Activated CD4-positive, alpha-beta T cell treated with anti-CD3 and anti-CD28 coated beads, Interleukin-2, amount 10 ng/mL, durations not matched to agents 24 days and 14 days (primary cell): ENCODE measurements at regions not wholly inside any gene's neighbourhood (a gene's known extent, or its start where the extent isn't known, plus 50 kb on each side); places are given as distances from the start of the nearest gene placed in this dataset.

Experiments used
- DNase-seq: peaks from one replicate; pipeline ENCODE4 v3.0.0; 2022
- H3K27ac Mint-ChIP-seq: one replicate; pipeline ENCODE4 v1.8.0; 2022; ENCODE audit warnings: mild to moderate bottlenecking, mixed read lengths
- H3K27me3 Mint-ChIP-seq: one replicate; pipeline ENCODE4 v1.8.0; 2022; ENCODE audit warnings: mixed read lengths
- H3K36me3 Mint-ChIP-seq: one replicate; pipeline ENCODE4 v1.8.0; 2022; ENCODE audit warnings: low read depth, mild to moderate bottlenecking, mixed read lengths
- H3K4me1 Mint-ChIP-seq: one replicate; pipeline ENCODE4 v1.8.0; 2021; ENCODE audit warnings: mixed read lengths
- H3K4me3 Mint-ChIP-seq: one replicate; pipeline ENCODE4 v1.8.0; 2022; ENCODE audit warnings: mild to moderate bottlenecking, moderate library complexity, mixed read lengths
- H3K9me3 Mint-ChIP-seq: one replicate; pipeline ENCODE4 v1.8.0; 2021; ENCODE audit warnings: mixed read lengths
- intact Hi-C: fragments of 100-400 bp; cut with micrococcal nuclease; formaldehyde crosslinking; loops from one replicate; pipeline ENCODE4 v1.15.1; 2023

- intact Hi-C loops = no loop called here
- H3K36me3 Mint-ChIP-seq = no peaks in the 10 kb centered on the region
Measured at GRCh38 chr12:88325816-88326189, 183.7 kb downstream of the TMTC3 start.

GRCh38 chr12:88327276-88327675 is 185.2 kb downstream of the TMTC3 start:
- Mint-ChIP-seq H3K27me3 (peaks cover 2% of the 10 kb centered on the region), H3K36me3 (no peaks in the 10 kb centered on the region), H3K4me3 (no peak overlapping the region), H3K4me1 (no peaks in the 10 kb centered on the region), H3K27ac (no peak overlapping the region), H3K9me3 (no peaks in the 10 kb centered on the region)
- no peak for DNase-seq
- intact Hi-C loops = no loop called here

More at GRCh38 chr12:88325816-88326189, 183.7 kb downstream of the TMTC3 start:
- no peak for DNase-seq
- Mint-ChIP-seq H3K9me3 (no peaks in the 10 kb centered on the region), H3K4me3 (no peak overlapping the region), H3K27me3 (peaks cover 2% of the 10 kb centered on the region), H3K4me1 (no peaks in the 10 kb centered on the region), H3K27ac (no peak overlapping the region)

GRCh38 chr12:88328090-88328489 is 186.0 kb downstream of the TMTC3 start:
- H3K4me3 Mint-ChIP-seq = no peak overlapping the region
- H3K27ac Mint-ChIP-seq = no peak overlapping the region
- no peak for DNase-seq
- no peaks in the 10 kb centered on the region for H3K4me1 Mint-ChIP-seq
- H3K36me3 Mint-ChIP-seq = no peaks in the 10 kb centered on the region
- H3K9me3 Mint-ChIP-seq = no peaks in the 10 kb centered on the region
- peaks cover 2% of the 10 kb centered on the region for H3K27me3 Mint-ChIP-seq
- intact Hi-C loops = no loop called here

GRCh38 chr12:88329833-88330232 is 187.7 kb downstream of the TMTC3 start:
- peaks cover 2% of the 10 kb centered on the region for H3K27me3 Mint-ChIP-seq
- H3K36me3 Mint-ChIP-seq = no peaks in the 10 kb centered on the region
- no peaks in the 10 kb centered on the region for H3K4me1 Mint-ChIP-seq
- H3K9me3 Mint-ChIP-seq = no peaks in the 10 kb centered on the region
- H3K27ac Mint-ChIP-seq = no peak overlapping the region
- intact Hi-C loops = loop anchor here (5.0 kb wide), 1 partner anchor 48 kb away; no protein-coding TSS in a partner anchor
- DNase-seq = no peak
- H3K4me3 Mint-ChIP-seq = no peak overlapping the region

- intact Hi-C loops = loop anchor here (5.0 kb wide), 1 partner anchor 52 kb away; no protein-coding TSS in a partner anchor
- Mint-ChIP-seq H3K4me3 (no peak overlapping the region), H3K27me3 (peaks cover 2% of the 10 kb centered on the region), H3K9me3 (no peaks in the 10 kb centered on the region), H3K36me3 (no peaks in the 10 kb centered on the region), H3K4me1 (no peaks in the 10 kb centered on the region), H3K27ac (no peak overlapping the region)
- no peak for DNase-seq
Measured at GRCh38 chr12:88334271-88334670, 192.2 kb downstream of the TMTC3 start.

GRCh38 chr12:88336076-88336739 is 194.1 kb downstream of the TMTC3 start:
- intact Hi-C loops = no loop called here
- no peak for DNase-seq
- Mint-ChIP-seq H3K4me3 (no peak overlapping the region), H3K9me3 (no peaks in the 10 kb centered on the region), H3K36me3 (no peaks in the 10 kb centered on the region), H3K27me3 (peaks cover 2% of the 10 kb centered on the region), H3K27ac (no peak overlapping the region), H3K4me1 (no peaks in the 10 kb centered on the region)

- intact Hi-C loops = no loop called here
- H3K9me3 Mint-ChIP-seq = no peaks in the 10 kb centered on the region
- no peaks in the 10 kb centered on the region for H3K4me1 Mint-ChIP-seq
- no peaks in the 10 kb centered on the region for H3K36me3 Mint-ChIP-seq
- H3K4me3 Mint-ChIP-seq = no peak overlapping the region
- no peak overlapping the region for H3K27ac Mint-ChIP-seq
- DNase-seq = no peak
- peaks cover 2% of the 10 kb centered on the region for H3K27me3 Mint-ChIP-seq
Measured at GRCh38 chr12:88338486-88338885, 196.4 kb downstream of the TMTC3 start.

- H3K9me3 Mint-ChIP-seq = no peaks in the 10 kb centered on the region
- H3K4me1 Mint-ChIP-seq = no peaks in the 10 kb centered on the region
- intact Hi-C loops = no loop called here
- DNase-seq = no peak
- no peak overlapping the region for H3K4me3 Mint-ChIP-seq
- no peak overlapping the region for H3K27ac Mint-ChIP-seq
- no peaks in the 10 kb centered on the region for H3K36me3 Mint-ChIP-seq
- H3K27me3 Mint-ChIP-seq = peaks cover 2% of the 10 kb centered on the region
Measured at GRCh38 chr12:88339254-88339949, 197.3 kb downstream of the TMTC3 start.

GRCh38 chr12:88339966-88340365 is 197.9 kb downstream of the TMTC3 start:
- no peak for DNase-seq
- no peaks in the 10 kb centered on the region for H3K36me3 Mint-ChIP-seq
- no peaks in the 10 kb centered on the region for H3K4me1 Mint-ChIP-seq
- no peaks in the 10 kb centered on the region for H3K9me3 Mint-ChIP-seq
- H3K27me3 Mint-ChIP-seq = peaks cover 2% of the 10 kb centered on the region
- intact Hi-C loops = no loop called here
- no peak overlapping the region for H3K4me3 Mint-ChIP-seq
- H3K27ac Mint-ChIP-seq = no peak overlapping the region

- Mint-ChIP-seq H3K36me3 (no peaks in the 10 kb centered on the region), H3K4me3 (no peak overlapping the region), H3K9me3 (no peaks in the 10 kb centered on the region), H3K27me3 (peaks cover 3% of the 10 kb centered on the region), H3K4me1 (no peaks in the 10 kb centered on the region), H3K27ac (no peak overlapping the region)
- intact Hi-C loops = no loop called here
- DNase-seq = no peak
Measured at GRCh38 chr12:88342251-88342806, 200.2 kb downstream of the TMTC3 start.

- Mint-ChIP-seq H3K36me3 (no peaks in the 10 kb centered on the region), H3K27ac (no peak overlapping the region), H3K9me3 (no peaks in the 10 kb centered on the region), H3K4me3 (no peak overlapping the region), H3K27me3 (no peaks in the 10 kb centered on the region), H3K4me1 (no peaks in the 10 kb centered on the region)
- DNase-seq = no peak
- intact Hi-C loops = no loop called here
Measured at GRCh38 chr12:88351146-88351545, 209.0 kb downstream of the TMTC3 start.

- no peak overlapping the region for H3K27ac Mint-ChIP-seq
- H3K27me3 Mint-ChIP-seq = no peaks in the 10 kb centered on the region
- intact Hi-C loops = no loop called here
- no peaks in the 10 kb centered on the region for H3K36me3 Mint-ChIP-seq
- no peaks in the 10 kb centered on the region for H3K4me1 Mint-ChIP-seq
- no peak overlapping the region for H3K4me3 Mint-ChIP-seq
- no peaks in the 10 kb centered on the region for H3K9me3 Mint-ChIP-seq
- DNase-seq = no peak
Measured at GRCh38 chr12:88354691-88355090, 212.6 kb downstream of the TMTC3 start.

GRCh38 chr12:88360343-88360742 is 218.2 kb downstream of the TMTC3 start:
- no peak for DNase-seq
- H3K4me3 Mint-ChIP-seq = no peak overlapping the region
- H3K4me1 Mint-ChIP-seq = no peaks in the 10 kb centered on the region
- no peaks in the 10 kb centered on the region for H3K27me3 Mint-ChIP-seq
- no peak overlapping the region for H3K27ac Mint-ChIP-seq
- no peaks in the 10 kb centered on the region for H3K36me3 Mint-ChIP-seq
- no peaks in the 10 kb centered on the region for H3K9me3 Mint-ChIP-seq
- intact Hi-C loops = no loop called here

- no peak for DNase-seq
- H3K36me3 Mint-ChIP-seq = no peaks in the 10 kb centered on the region
- H3K9me3 Mint-ChIP-seq = no peaks in the 10 kb centered on the region
- intact Hi-C loops = no loop called here
- H3K27me3 Mint-ChIP-seq = no peaks in the 10 kb centered on the region
- no peak overlapping the region for H3K4me3 Mint-ChIP-seq
- no peak overlapping the region for H3K27ac Mint-ChIP-seq
- no peaks in the 10 kb centered on the region for H3K4me1 Mint-ChIP-seq
Measured at GRCh38 chr12:88361493-88361892, 218.8 kb downstream of the KITLG start.
